ENCODE measurements at regions not wholly inside any gene's neighbourhood (a gene's known extent, or its start where the extent isn't known, plus 50 kb on each side); places are given as distances from the start of the nearest gene placed in this dataset.

DNA sequence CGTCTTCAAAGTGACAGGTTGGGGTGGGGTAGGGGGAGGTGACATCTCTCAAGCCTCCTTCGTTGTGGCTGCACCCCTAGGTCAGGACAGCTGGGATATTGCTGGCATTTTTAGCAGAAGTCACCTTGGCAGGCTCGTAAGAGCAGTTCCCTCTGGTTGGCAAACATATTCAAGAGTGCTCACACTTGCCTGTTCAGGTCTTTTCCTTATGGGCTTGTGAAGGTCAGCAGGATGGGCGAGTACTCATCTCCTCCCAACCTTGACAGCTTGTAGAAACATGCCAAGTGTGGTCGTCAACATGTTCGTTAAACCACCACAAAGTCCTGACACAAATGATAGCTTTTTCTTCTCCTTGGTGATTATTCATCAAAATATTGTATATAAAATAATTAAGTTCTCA is 113.6 kb downstream of the HDGFL1 start:
- TF ChIP-seq, protein P1, sequence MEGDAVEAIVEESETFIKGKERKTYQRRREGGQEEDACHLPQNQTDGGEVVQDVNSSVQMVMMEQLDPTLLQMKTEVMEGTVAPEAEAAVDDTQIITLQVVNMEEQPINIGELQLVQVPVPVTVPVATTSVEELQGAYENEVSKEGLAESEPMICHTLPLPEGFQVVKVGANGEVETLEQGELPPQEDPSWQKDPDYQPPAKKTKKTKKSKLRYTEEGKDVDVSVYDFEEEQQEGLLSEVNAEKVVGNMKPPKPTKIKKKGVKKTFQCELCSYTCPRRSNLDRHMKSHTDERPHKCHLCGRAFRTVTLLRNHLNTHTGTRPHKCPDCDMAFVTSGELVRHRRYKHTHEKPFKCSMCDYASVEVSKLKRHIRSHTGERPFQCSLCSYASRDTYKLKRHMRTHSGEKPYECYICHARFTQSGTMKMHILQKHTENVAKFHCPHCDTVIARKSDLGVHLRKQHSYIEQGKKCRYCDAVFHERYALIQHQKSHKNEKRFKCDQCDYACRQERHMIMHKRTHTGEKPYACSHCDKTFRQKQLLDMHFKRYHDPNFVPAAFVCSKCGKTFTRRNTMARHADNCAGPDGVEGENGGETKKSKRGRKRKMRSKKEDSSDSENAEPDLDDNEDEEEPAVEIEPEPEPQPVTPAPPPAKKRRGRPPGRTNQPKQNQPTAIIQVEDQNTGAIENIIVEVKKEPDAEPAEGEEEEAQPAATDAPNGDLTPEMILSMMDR (IDR thresholded peaks at IDR 0.05; ENCODE audit: poor library complexity), result no peak
- no peak for TF ChIP-seq EZH2 (IDR thresholded peaks at IDR 0.05; ENCODE audit: borderline replicate concordance)
- TF ChIP-seq EZH2phosphoT487 (IDR thresholded peaks at IDR 0.05; ENCODE audit: low read depth, severe bottlenecking, unreplicated experiment), result no peak
